ENCODE measurements at regions not wholly inside any gene's neighbourhood (a gene's known extent, or its start where the extent isn't known, plus 50 kb on each side); places are given as distances from the start of the nearest gene placed in this dataset.

GRCh38 chr17:52476638-52477313, 318.3 kb upstream of the CA10 start:
- H3K4me3 ChIP-seq (replicated peaks in 1 of 2; ENCODE audit: low read depth in 1 of 2, low read length in 2 of 2): no peak overlapping the region
- H3K4me1 ChIP-seq (ENCODE audit: control insufficient read depth in 1 of 2, insufficient read depth in 2 of 2, low read length in 2 of 2): no peaks in the 10 kb centered on the region
- TF ChIP-seq EZH2 (IDR thresholded peaks at IDR 0.05) (no peak), YY1 (IDR thresholded peaks at IDR 0.05; ENCODE audit: extremely low read depth, insufficient replicate concordance, low read depth, low read length) (no peak), TCF7L2 (IDR thresholded peaks at IDR 0.05; ENCODE audit: borderline replicate concordance, extremely low read depth, insufficient read depth, insufficient read length) (no peak), ATF3 (IDR thresholded peaks at IDR 0.05) (no peak), REST (IDR thresholded peaks at IDR 0.05; ENCODE audit: low read depth) (no peak), POLR2AphosphoS5 (IDR thresholded peaks at IDR 0.05; ENCODE audit: low read depth, low read length) (no peak), SIN3A (IDR thresholded peaks at IDR 0.05; ENCODE audit: low read depth) (no peak), RAD21 (IDR thresholded peaks at IDR 0.05; ENCODE audit: low read depth) (no peak), CEBPB (IDR thresholded peaks at IDR 0.05; ENCODE audit: low read depth) (no peak), SP1 (IDR thresholded peaks at IDR 0.05; ENCODE audit: low read depth) (no peak), POLR2A (IDR thresholded peaks at IDR 0.05; ENCODE audit: borderline replicate concordance, extremely low read depth, insufficient read depth, insufficient read length) (no peak), ZNF274 (IDR thresholded peaks at IDR 0.05; ENCODE audit: low read depth, low read length) (no peak), FOSL1 (IDR thresholded peaks at IDR 0.05; ENCODE audit: low read depth) (no peak), EZH2phosphoT487 (IDR thresholded peaks at IDR 0.05; ENCODE audit: borderline replicate concordance) (no peak), SRF (IDR thresholded peaks at IDR 0.05; ENCODE audit: low read depth) (no peak)
- H3K79me2 ChIP-seq (ENCODE audit: insufficient read depth, low read length): no peaks in the 10 kb centered on the region
- H3K9ac ChIP-seq (ENCODE audit: low read length): no peak overlapping the region
- no peaks in the 10 kb centered on the region for H3K9me2 ChIP-seq (ENCODE audit: insufficient read depth)
- no peak overlapping the region for H3K27ac ChIP-seq (ENCODE audit: low read depth, low read length)
- no peaks in the 10 kb centered on the region for H4K20me1 ChIP-seq (ENCODE audit: insufficient read depth)
- ChIA-PET POLR2A (no interaction called here), RAD21 (ENCODE audit: low non-redundant PET in 1 of 2, low total read pairs in 2 of 2, uncharacterized antibody in 2 of 2, unreplicated experiment in 2 of 2) (no interaction called here), CTCF (no interaction called here)
- intact Hi-C loops (cut with micrococcal nuclease): no loop called here
- H3K9me3 ChIP-seq (ENCODE audit: control insufficient read depth in 1 of 2, insufficient read depth in 1 of 2, low read depth in 1 of 2, low read length in 2 of 2): peaks cover 40 to 52% of the 10 kb centered on the region in 2 experiments; a peak in 3 of 4 replicates
- DNase-seq (ENCODE audit: low read depth, low spot score) (no peak), ATAC-seq (no peak)
- H2AFZ ChIP-seq (ENCODE audit: low read depth, low read length, poor library complexity, severe bottlenecking): no peak overlapping the region
- H3K27me3 ChIP-seq (ENCODE audit: insufficient read depth, low read length): no peaks in the 10 kb centered on the region
- no peaks in the 10 kb centered on the region for H3K36me3 ChIP-seq (ENCODE audit: control insufficient read depth in 1 of 2, insufficient read depth in 2 of 2, low read length in 2 of 2)
- H3K4me2 ChIP-seq (ENCODE audit: low read length): no peak overlapping the region
- BruUV-seq (replicated peaks): no TSS peak

Data from HCT116 (cell line).